ENCODE measurements at regions not wholly inside any gene's neighbourhood (a gene's known extent, or its start where the extent isn't known, plus 50 kb on each side); places are given as distances from the start of the nearest gene placed in this dataset.
"Not testable (repeated sequence)": the region's sequence is repeated elsewhere in the genome, so short reads cannot be mapped to it uniquely, and the experiment has no call there.

GRCh38 chrX:9373789-9374188, 91.1 kb upstream of the TBL1X start:
- TF ChIP-seq CTCF (IDR thresholded peaks at IDR 0.05): no peak
- Mint-ChIP-seq H3K27me3 (no peaks in the 10 kb centered on the region), H3K36me3 (ENCODE audit: low read depth) (no peaks in the 10 kb centered on the region), H3K4me3 (no peak overlapping the region), H3K4me1 (no peaks in the 10 kb centered on the region), H3K27ac (no peak overlapping the region), H3K9me3 (no peaks in the 10 kb centered on the region)
- CTCF ChIA-PET: no interaction called here
- POLR2A ChIA-PET: interaction anchor here (0.7 kb wide), 1 partner anchor 41 kb away, joined by 4 read pairs; no protein-coding TSS in a partner anchor
- ATAC-seq (ENCODE audit: low read depth): no peak
- no peak for DNase-seq
- intact Hi-C loops (cut with micrococcal nuclease): no loop called here

- no peaks in the 10 kb centered on the region for H3K4me1 Mint-ChIP-seq
These were observed 90.3 kb upstream of the TBL1X start for GRCh38 chrX:9374555-9374954.

GRCh38 chrX:9376111-9376510, 88.7 kb upstream of the TBL1X start:
- H3K36me3 Mint-ChIP-seq (ENCODE audit: low read depth): no peaks in the 10 kb centered on the region
- ChIA-PET CTCF (no interaction called here), POLR2A (no interaction called here)
- TF ChIP-seq CTCF (IDR thresholded peaks at IDR 0.05): no peak
- H3K9me3 Mint-ChIP-seq: no peaks in the 10 kb centered on the region
- no peak for DNase-seq
- no peak for ATAC-seq (ENCODE audit: low read depth)
- H3K27ac Mint-ChIP-seq: no peak overlapping the region
- no peak overlapping the region for H3K4me3 Mint-ChIP-seq
- intact Hi-C loops (cut with micrococcal nuclease): no loop called here
- no peaks in the 10 kb centered on the region for H3K4me1 Mint-ChIP-seq
- no peaks in the 10 kb centered on the region for H3K27me3 Mint-ChIP-seq

More at GRCh38 chrX:9374555-9374954, 90.3 kb upstream of the TBL1X start:
- Mint-ChIP-seq H3K36me3 (ENCODE audit: low read depth) (no peaks in the 10 kb centered on the region), H3K9me3 (no peaks in the 10 kb centered on the region), H3K4me3 (no peak overlapping the region), H3K27ac (no peak overlapping the region), H3K27me3 (no peaks in the 10 kb centered on the region)
- intact Hi-C loops (cut with micrococcal nuclease): no loop called here
- no peak for ATAC-seq (ENCODE audit: low read depth)
- DNase-seq: no peak
- POLR2A ChIA-PET: no interaction called here
- TF ChIP-seq CTCF (IDR thresholded peaks at IDR 0.05): no peak
- CTCF ChIA-PET: no interaction called here

- H3K4me3 Mint-ChIP-seq; POLR2A ChIA-PET; ATAC-seq (ENCODE audit: low read depth); H3K9me3 Mint-ChIP-seq; H3K36me3 Mint-ChIP-seq (ENCODE audit: low read depth); H3K27me3 Mint-ChIP-seq; H3K4me1 Mint-ChIP-seq; DNase-seq; intact Hi-C loops (cut with micrococcal nuclease); CTCF ChIA-PET; H3K27ac Mint-ChIP-seq: not testable (repeated sequence)
These were observed 87.6 kb upstream of the TBL1X start for GRCh38 chrX:9377216-9377615.

- no peak for TF ChIP-seq CTCF (IDR thresholded peaks at IDR 0.05)
- H3K27ac Mint-ChIP-seq: no peak overlapping the region
- intact Hi-C loops (cut with micrococcal nuclease): no loop called here
- H3K9me3 Mint-ChIP-seq: no peaks in the 10 kb centered on the region
- ChIA-PET CTCF (no interaction called here), POLR2A (no interaction called here)
- H3K36me3 Mint-ChIP-seq (ENCODE audit: low read depth): no peaks in the 10 kb centered on the region
- DNase-seq (no peak), ATAC-seq (ENCODE audit: low read depth) (no peak)
- no peaks in the 10 kb centered on the region for H3K4me1 Mint-ChIP-seq
- H3K27me3 Mint-ChIP-seq: no peaks in the 10 kb centered on the region
- no peak overlapping the region for H3K4me3 Mint-ChIP-seq
These were observed 85.7 kb upstream of the TBL1X start for GRCh38 chrX:9378980-9379696.

All from activated B cell treated with CpG ODN at 0.5 μM for 24 hours (primary cell).